Non-pigmented ciliary epithelial cell (primary cell): ENCODE measurements at regions not wholly inside any gene's neighbourhood (a gene's known extent, or its start where the extent isn't known, plus 50 kb on each side); places are given as distances from the start of the nearest gene placed in this dataset.
"Not testable (repeated sequence)": the region's sequence is repeated elsewhere in the genome, so short reads cannot be mapped to it uniquely, and the experiment has no call there.

ENCODE experiments used
- DNase-seq: peaks from one replicate; pipeline ENCODE4 v3.0.0-alpha.2; 2010; ENCODE audit warnings: low read depth

DNA sequence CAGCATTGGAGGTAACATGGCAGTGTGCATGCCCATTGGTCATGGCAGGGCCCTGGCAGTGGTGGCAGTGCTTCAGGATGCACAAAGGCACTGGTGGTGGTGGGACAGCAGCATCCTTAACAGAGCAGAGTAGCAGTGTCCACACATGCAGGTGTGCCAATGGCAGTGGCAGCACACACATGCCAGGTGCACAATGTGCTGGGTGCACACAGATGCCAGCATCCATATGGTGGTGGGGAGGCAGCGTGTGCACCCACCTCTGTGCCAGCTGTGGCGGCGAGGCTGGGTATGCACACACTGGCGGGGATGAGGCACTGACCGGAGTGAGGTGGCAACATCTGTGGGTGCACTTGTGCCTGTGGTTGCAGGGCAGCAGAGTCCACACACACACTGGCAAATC is 150.6 kb downstream of the SI start:
- no peak for DNase-seq

DNA sequence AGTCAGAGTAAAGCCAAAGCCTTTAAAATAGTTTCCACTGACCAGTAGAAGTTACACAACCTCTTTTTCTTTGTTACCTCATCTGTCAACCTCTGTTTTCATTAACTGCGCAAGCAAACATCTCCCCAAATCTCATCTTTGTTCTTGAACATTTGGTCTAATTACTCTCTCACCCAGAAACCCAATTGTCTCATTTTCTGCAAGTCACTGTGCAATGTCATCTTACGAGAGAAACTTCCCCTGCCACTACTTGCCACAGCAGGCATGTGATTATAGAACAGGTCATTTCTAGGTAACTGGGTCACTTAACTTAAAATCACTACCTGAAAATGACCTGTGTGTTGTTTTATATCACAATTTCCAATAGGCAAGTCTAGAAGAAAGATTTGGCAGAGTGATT is 159.4 kb downstream of the SI start:
- DNase-seq: no peak

DNA sequence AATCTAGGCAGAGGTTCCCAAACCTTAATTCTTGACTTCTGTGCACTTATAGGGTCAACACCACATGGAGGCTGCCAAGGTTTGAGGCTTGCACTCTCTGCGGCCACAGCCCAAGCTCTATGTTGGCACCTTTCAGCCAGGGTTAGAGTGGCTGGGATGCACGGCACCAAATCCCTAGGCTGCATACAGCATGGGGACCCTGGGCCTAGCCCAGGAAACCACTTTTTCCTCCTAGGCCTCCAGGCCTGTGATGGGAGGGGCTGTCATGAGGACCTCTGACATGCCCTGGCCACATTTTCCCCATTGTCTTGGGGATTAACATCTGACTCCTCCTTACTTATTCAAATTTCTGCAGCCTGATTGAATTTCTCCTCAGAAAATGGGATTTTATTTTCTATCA is 165.4 kb downstream of the SI start:
- no peak for DNase-seq

DNA sequence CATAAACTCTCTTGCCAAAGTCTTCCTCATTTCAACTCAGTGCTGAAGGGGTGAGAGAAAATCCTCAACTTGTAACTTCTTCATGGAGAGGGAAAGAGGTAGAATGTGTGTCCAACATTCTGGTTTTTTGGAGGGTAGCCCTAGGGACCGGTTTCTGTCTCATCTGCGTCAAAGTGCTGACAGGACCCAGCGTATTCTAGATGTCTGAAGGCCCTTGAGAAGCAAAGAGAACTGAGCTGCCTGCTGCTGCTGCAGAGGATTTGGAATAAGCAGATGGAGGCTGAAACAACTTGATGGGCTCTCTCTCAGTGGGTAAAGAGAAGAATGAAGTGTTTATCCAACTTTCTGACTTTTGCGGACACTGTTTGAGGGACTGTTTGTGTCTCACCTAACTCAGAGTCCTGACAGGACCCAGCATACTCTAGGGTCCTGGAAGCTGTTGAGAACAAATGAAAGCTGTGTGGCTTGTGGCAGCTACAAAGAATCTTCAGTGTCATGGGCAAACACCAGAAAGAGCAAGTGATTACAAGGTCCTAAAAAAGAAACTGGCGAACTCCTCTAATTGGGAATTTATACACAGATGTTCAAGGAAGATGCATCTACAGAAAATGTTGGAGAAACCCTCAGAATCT is 174.4 kb downstream of the SI start:
- no peak for DNase-seq

DNA sequence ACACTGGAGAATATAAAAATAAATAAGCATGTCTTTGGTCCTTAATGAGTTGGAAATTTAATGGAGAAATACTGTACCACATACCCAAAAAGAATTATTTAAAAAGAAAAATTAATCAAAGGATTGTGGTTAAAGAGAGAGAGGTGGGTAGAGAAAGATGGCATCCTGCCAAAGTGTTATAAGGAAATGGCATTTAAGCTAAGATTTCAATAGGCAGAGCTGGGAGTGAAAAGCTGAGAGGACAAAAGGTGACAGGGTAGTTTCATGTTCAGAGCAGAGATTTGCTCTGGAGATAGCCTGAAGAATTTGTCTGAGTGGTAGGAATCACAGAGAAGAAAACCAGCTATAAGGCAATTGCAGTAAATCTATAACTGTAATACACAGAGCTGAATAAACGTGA is 181.0 kb downstream of the SI start:
- DNase-seq: peak; percentile 1

DNA sequence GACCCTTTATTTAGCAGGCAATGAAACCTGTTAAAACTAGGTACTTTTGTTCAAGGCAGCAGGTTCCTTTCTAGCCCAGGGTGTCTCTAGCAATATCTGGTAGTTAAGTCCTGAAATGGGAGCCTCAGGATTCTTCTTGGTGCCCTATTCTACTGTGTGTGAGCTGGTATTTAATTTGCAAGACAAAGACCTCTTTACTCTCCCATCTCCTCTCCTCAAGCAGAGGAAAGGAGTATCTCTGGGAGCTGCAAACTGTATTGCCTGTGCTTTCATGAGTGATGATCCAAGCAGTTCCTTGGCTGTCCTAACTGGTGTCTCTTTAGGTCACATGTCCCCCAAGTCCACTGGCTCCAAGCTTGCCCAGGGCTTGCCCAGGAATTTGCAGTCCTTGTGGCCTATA is 188.2 kb downstream of the SI start:
- no peak for DNase-seq

DNA sequence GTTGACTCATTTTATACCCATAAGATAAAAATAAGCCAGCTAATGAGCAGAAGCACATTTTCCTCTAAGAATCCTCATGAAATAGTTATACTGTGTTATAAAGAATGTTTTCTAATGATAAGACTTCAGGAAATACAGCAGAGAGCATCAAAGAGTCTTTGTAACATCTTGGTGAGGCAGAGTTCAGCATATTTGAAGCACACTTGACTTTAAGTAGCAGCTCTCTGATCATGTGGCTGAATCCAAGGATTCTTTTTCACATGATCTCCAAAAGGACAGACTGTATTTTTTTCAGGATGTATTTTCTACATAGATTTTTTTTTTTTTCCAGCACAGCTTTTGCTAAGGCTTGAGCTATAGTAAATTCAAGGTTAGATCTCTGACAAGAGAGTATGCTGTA is 195.1 kb downstream of the SI start:
- DNase-seq: no peak

DNA sequence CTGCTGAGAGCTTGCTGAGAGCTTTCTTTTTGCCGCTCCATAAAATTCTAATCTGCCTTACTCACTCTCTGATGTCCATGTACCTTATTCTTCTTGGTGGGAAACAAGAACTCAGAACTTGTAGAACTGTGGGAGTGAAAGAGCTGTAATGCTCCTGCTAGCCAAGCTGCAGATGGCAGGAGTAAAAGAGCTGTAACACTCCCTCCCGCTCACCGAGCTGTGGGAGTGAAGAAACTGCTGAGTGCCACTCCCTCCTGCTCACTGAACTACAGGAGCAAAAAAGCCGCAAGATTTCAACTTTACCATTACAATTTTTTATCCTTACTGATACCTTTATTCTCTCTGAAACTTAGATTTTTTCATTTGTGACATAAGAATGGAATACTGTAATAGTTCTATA is 199.1 kb downstream of the SI start:
- no peak for DNase-seq

DNA sequence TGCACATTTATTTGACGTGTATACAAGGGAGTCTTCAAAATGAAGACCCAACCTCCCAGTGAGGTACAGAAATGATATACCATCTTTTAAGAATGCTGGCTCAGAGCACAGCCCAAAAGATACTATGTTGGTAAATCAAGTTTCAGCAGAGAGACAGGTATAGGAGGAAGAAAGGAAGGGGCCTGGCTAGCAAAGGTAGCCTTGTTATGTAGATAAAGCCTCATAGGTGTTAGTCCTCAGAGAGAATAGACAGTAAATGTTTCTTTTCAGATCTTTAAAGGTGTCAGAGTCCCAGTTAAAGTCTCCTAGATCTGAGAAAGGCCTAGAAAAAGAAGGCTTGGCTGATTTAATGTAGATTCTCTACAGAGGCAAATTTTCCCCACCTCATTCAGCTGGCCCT is 213.8 kb downstream of the SI start:
- no peak for DNase-seq

DNA sequence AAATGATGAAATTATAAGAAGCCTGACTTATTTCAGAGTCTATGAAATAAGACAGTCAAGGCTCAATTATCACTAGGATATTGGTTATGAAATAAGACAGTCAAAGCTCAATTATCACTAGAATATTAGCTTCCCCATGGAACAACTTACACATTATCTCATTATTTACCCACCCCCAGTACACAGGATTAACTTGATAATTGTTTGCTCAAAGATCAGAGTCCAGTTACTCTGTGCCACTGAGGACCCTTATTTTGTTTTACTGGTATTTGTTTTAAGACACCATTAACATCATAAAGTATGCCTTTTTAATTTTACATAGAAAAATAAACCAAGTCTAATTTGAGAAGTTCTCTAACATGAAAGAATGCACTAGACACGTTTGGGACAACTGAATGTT is 225.4 kb downstream of the SI start:
- no peak for DNase-seq

DNA sequence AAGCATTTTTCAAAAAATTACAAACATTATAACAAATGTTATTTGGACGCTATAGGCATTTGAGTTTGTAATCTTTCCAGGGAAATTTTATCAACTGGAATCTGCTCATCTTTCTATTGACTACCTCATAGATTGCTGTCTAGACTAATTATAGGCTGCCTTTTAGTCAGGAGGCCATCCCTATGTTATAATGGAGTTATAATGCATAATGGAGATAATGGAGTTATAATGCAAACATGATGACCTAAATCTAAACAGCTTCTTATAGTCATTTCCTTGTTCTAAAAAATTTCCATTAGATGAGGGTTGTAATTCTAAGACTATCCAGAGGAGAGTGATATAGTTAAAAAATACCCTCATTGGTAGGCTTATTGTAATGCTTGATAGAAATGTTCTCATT is 226.4 kb downstream of the SI start:
- no peak for DNase-seq

DNA sequence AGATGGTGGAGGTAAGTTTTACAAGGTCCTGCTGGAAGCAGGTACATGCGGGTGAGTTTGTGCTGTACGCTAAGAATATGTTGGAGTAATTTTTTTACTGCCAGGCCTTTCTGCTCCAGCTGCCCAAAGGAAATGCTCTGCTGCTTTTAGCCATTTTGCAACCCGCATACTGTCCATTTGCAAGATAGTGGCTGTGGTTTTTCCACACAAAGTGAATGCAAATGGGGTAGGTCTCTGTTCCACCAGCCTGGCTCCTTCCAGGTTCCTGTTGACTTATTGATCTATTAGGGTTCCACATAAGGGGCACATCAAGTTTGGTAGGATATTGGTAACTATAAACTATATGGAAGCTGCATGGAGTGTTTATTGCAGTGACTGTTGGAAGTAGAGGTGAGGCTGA is 227.1 kb downstream of the SI start:
- DNase-seq: no peak

DNA sequence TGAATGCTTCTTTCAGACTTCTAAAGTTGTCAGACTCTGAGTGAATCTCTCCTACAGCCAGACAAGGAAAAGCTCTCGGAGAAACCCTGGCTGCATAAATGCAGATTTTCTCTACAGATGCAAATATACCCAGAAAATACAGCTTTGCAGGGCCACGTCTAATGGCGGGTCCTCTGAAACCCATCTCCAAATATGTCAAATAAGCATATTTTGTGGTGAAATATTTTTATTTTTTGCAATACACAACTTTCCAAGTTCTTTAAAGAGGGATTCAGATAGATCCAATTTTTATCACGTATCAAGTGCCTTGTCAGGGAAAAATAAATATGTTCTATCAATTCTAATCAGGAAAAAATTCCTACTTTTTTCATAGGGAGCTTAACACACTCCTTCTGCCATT is 229.4 kb downstream of the SI start:
- no peak for DNase-seq

DNA sequence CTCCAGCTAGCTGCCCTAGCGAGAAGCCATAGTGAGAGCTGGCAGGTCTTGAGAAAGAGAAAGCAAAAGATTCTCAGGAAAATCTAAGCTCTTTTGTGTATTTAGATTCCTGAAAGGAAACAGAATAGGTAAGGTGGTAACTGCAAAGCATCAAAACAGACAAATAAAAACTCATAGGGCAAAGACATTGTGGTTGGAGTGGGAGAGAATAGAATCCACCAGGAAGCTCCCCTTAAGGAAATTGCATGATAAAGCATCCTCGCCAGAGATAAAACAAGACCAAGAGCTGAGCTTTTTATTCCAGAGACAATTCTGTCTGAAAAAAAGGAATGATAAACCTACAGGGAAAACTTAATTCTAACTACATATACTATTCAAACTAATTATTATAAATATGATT is 232.6 kb downstream of the SI start:
- DNase-seq: no peak

DNA sequence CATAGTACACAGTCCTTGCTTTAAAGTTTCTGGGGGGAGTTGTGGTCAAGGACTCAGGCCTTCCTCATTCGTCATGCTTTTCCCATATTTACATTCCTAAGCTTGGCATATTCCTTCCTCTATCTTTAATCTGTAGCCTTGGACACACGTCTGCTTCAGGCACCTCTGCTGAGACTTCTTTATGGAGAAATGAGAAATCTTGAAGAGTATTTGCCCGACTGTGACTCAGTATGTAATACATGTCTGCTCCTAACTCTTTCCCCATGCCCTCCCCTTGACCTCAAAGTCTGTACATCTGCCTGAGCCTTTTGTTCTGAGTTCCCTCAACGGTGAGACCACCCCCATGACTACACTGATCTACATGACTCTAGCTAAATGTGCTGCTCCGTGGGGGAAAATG is 246.1 kb downstream of the SI start:
- no peak for DNase-seq

DNA sequence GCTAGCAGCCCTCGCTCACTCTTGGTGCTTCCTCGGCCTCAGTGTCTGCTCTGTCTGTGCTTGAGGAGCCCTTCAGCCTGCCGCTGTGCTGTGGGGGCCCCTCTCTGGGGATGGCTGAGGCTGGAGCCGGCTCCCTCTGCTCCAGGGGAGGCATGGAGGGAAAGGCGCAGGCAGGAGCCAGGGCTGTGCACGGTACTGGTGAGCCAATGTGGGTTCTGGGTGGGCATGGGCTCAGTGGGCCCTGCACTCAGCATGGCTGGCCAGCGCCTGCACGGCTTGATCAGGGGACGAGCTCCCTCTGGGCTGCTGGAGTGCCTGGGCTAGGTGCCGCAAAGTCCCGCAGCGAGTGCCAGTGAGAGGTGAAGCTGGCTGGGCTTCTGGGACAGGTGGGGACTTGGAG is 260.0 kb downstream of the SI start:
- DNase-seq: no peak

DNA sequence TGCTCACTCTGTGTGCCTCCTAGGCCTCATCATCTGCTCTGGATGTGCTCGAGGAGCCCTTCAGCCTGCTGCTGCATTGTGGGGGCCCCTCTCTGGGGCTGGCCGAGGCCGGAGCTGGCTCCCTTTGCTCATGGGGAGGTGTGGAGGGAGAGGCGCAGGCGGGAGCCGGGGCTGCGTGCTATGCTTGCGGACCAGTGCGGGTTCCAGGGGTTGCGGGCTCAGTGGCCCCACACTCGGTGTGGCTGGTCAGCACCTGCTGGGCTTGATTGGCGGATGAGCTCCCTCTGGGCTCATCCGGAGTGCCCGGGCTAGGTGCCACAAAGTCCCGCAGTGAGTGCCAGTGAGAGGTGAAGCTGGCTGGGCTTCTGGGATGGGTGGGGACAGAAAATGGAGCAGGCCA is 264.2 kb downstream of the SI start:
- no peak for DNase-seq

DNA sequence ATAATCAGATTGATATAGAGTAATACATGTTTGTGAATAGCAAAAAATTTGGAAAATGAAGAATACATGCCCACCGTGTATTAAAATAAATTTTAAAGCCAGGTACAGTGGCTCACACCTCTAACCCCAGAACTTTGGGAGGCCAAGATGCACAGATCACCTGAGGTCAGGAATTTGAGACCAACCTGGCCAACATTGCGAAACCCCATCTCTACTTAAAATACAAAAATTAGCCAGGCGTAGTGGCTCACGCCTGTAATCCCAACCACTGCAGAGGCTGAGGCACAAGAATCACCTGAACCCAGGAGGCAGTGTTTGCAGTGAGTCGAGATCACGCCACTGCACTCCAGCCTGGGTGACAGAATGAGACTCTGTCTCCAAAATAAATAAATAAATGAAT is 266.3 kb downstream of the SI start:
- no peak for DNase-seq

DNA sequence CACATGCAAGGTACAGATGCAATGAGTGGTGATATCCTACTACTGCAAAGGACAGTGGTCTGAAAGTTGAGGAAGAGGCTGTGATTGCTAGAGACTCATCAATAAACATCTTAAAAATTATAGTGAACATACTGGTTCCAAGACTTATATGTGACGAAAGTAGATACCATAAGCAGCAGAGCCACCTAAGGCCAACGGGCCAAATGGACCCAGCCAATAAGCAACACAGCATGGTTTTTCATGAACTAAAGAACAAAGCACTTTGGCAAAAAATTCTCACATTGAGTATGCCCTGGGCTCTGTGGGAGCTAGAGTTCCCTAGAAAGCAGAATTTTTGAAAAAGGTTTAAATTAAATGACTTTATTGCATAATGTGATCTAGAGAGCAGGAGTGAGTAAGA is 272.1 kb downstream of the SI start:
- no peak for DNase-seq

DNA sequence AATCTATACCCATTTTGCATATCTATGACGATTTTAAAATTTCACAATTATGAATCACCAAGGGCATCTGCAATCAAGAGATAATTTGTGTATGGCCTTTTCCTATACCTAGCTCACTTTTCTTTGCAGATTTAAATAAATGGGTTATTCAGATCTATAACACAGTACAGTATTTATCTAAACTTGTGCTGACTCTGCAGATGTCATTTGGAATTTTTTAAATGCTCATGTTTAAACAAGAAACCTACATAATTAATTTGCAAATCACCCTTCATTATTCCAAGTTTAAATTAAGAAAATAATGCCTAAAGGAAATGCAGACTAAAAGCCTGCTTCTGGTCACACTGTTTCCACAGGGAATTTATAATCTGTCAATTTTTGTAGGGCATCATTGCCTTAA is 284.2 kb downstream of the SI start:
- no peak for DNase-seq

DNA sequence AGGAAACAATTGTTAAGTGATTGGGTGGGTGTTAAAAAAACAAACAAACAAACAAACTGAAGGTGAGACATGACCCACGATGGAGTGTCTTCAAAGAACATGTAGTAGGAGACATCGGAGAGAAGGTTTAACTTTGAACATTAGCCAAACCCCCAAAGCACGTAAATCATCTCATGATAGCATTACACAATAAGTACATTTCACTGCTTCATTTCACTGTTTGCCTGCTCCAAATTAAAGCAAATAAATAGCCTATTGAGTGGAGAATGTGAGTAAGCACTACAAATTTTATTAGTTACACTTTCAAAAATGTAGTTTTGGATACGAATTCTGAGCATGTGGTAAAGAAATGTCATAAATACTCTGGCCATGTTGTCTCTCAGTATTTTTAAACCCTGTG is 287.0 kb downstream of the SI start:
- no peak for DNase-seq

DNA sequence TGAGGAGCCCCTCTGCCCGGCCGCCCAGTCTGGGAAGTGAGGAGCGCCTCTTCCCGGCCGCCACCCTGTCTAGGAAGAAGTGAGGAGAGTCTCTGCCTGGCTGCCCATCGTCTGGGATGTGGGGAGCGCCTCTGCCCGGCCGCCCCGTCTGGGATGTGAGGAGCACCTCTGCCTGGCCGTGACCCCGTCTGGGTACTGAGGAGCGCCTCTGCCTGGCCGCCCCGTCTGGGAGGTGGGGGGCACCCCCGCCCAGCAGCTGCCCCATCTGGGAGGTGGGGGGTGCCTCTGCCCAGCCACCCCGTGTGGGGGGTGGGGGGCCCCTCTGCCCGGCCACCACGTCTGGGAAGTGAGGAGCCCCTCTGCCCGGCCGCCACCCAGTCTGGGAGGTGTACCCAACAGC is 293.9 kb downstream of the SI start:
- DNase-seq: not testable (repeated sequence)

DNA sequence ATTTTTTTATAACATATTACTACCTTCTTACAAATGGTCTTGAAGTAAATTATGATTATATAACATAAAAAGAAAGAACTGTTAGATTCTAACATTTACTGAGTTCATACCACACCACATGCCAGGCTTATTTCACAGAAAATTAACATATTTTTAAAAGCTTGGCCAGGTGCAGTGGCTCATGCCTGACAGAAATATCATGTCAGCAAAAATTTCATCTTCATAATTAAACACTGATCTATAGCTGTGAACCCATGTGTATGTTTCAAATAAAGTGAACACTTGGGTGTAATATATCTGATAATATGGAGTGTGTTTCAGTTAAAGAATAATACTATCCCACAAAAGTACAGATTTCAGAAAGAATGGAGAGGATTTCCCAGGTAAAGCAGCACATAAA is 296.5 kb downstream of the SI start:
- no peak for DNase-seq

DNA sequence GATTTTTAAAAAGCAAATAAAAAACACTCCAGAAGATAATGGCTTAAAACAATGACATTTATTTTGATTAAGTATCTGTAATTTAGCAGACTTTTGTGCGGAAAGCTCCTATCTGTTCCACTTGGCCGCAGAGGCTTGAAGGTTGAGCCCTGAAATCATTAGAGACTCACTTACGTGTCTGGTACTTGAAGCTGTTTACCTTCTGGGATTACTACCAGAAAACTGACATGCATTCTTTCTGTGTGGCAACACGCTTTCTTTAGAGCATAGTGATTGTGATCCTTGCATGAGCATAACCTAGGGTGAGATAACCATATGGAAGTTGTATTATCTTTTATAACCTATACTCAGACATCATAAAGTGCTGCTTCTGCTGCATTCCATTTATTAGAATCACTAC is 298.5 kb downstream of the SI start:
- no peak for DNase-seq

DNA sequence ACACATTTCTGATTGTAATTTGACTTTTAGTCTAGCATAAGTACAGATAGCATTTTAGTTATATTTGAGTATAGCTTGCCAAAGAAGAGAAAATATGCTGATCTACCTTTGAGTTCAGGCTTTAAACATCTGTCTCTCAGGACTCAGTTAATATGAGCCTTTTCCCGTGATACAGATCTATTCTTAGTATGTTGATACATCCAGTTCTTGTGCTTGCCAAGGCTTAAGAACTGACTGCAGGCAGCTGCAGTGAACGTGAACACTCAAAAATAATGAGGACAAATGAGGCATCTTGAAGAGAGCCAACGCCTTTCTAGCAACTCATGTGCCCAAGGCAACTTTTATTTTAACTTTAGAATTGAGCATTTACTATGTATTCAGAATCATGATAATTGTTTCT is 325.5 kb downstream of the SI start:
- no peak for DNase-seq
